GM19240 (cell line): ENCODE measurements at regions not wholly inside any gene's neighbourhood (a gene's known extent, or its start where the extent isn't known, plus 50 kb on each side); places are given as distances from the start of the nearest gene placed in this dataset.

ENCODE experiments used
- DNase-seq: peaks from one replicate; pipeline ENCODE4 v3.0.0; 2011; ENCODE audit warnings: low spot score; ENCODE audit not compliant: insufficient read length

- DNase-seq: no peak
These were observed 199.6 kb upstream of the TCF4 start for GRCh38 chr18:55787536-55788073.

GRCh38 chr18:55786651-55787272, 198.8 kb upstream of the TCF4 start:
- DNase-seq: no peak

- DNase-seq: no peak
These were observed 195.9 kb upstream of the TCF4 start for GRCh38 chr18:55783921-55784320.

GRCh38 chr18:55781481-55781957, 193.5 kb upstream of the TCF4 start:
- no peak for DNase-seq

DNA sequence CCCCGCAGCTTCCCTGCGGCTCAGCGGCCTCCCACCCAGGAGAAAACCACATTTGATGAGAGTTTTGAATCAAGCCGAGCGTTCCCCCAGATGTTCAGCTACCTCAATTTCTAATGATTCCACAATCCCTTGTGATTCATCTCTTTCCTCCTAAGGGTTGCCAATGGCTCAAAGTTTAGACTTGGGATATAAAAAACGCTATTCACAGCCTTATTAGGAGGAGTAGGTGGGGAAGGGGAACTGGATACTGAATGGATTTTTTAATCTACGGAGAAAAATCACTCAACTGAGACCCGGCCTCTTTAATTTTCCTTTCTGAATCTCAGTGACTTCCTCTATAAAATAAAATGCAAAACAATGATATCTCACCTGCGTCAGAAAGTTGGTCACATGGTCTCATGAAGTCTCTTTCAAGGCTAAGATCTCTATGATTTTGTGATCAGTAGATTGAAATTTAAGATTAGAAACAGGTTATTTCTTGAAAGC, 192.6 kb upstream of the TCF4 start:
- no peak for DNase-seq

GRCh38 chr18:55779691-55780585, 191.9 kb upstream of the TCF4 start:
- DNase-seq: no peak

DNA sequence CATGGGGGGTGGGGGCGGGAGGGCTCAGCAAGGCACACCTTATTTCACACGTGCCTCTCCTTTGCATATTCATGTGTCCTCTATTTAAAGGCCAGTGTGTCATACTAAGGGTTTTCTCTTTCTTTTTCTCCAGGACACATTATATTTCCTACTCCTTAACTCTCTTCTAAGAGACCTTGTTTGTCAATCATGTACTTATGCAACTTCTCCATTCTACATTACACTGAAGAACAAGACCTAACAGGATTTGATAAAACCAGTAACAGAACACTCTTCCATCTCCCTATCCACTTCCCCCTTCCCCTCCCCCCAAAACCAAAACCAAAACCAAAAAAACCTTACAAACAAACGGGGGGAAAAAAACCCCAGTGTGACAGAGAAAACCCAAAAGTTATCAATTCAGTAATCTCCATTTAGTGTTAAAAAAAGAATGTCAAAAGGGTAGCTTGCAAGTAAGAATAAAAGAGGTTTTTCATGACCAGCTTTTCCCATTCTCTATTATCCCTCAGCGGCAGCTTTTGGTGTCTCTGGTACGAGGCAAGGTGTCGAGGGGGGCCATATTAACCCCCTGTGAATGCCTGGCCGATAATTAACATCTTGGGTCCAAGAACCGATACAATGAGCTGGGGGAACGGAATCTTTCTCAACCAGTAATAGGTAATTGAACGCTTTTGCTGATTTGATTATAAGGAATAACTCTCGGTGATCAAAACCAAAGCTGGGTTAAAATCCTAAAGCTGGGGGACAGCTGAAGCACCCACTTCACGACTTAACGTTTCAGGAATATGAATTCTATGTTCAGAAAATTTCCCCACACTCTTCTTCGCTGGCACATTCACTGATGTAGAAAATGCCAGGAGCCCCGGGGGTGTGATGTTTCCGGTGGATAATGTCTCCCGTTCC, 191.0 kb upstream of the TCF4 start:
- DNase-seq: no peak

DNA sequence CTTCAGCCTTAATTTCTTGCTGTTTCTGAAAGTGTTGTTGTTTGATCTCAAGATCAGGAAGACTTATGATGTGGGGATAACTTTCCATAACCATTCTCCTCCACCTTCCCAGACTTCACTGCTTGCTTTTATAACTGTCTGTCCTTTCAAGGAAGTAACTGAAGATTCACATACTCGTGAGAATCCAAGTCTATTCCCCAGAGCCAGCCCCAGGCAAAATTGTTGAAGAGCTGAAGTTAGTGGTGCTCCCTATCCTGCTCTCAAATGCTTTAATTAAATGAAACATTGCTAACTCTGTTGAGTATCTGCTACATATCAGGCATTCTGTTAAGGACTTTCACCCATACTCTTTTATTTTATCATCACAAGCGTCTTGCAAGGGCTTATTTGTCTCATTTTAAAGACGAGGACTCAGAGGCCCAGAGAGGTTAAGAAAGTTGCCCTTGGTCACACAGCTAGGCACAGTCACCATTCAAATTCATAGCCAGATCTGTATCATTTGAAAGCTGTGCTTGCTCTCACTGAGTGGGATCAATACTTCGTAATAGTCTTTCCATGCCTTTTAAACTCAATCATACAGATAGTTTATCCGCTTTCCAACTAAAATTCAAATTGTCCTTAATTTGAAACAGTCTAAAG, 189.8 kb upstream of the TCF4 start:
- no peak for DNase-seq

- DNase-seq: no peak
These were observed 188.0 kb upstream of the TCF4 start for GRCh38 chr18:55775972-55776371.

DNA sequence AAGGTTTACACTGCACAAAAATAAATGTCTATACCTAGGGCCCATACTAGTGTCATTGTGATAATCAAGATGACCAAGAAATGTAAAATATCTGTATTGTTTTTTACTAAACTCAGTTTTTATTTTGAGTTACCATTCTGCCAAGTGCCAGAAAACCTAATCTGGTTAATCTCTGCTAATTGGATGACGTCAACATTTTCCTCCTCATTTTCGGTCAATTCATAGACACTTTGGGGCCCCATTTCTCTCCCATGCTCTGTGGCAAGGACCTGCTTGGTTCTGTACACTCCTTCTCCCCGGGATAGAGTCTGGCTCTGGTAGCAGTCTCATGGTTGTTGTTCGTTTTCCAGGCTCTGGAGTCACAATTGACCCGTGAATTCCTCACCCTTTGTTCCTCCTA, 186.5 kb upstream of the TCF4 start:
- DNase-seq: no peak

DNA sequence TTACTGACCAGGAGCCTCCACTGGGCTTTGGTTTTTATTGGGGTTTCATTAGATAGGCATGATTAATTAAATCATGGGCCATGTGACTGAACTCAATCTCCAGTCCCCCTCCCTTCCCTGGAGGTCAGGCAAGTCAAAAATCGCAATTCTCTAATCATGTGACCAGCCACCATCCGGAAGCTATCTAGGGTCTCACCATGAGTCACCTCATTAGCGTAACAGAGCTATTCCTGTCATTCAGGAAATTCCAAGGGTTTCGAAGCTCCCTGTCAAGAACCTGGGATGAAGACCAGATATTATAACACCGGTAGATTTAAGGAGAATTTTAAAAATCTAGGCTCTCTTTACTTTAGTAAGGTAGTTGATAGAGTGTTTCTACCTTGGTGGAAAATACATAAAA, 180.3 kb upstream of the TCF4 start:
- DNase-seq: no peak

- DNase-seq: no peak
These were observed 176.4 kb upstream of the TCF4 start for GRCh38 chr18:55764386-55764785.

GRCh38 chr18:55763805-55764204, 175.8 kb upstream of the TCF4 start:
- no peak for DNase-seq

GRCh38 chr18:55763298-55763697, 175.3 kb upstream of the TCF4 start:
- no peak for DNase-seq

DNA sequence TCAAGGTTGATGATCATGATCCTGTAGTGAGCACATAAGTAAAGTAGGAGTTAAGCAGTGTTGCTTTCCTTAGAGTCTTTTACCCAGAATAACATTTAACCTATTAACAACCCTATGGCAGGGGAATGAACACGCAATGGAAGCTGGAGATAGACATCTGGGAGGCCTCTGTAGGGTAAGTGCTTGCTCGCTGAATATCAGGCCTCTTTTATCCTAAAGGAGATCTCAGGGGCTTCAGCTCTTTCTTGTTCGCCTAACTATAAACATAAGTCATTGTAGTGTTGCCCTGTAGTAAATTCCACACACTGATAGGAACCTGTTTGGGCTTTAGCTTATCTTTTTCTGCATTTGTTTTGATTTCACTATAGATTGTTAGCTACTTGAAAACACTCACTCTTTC, 174.4 kb upstream of the TCF4 start:
- no peak for DNase-seq

GRCh38 chr18:55753643-55754263, 165.8 kb upstream of the TCF4 start:
- DNase-seq: no peak

- no peak for DNase-seq
These were observed 163.5 kb upstream of the TCF4 start for GRCh38 chr18:55751476-55751875.

DNA sequence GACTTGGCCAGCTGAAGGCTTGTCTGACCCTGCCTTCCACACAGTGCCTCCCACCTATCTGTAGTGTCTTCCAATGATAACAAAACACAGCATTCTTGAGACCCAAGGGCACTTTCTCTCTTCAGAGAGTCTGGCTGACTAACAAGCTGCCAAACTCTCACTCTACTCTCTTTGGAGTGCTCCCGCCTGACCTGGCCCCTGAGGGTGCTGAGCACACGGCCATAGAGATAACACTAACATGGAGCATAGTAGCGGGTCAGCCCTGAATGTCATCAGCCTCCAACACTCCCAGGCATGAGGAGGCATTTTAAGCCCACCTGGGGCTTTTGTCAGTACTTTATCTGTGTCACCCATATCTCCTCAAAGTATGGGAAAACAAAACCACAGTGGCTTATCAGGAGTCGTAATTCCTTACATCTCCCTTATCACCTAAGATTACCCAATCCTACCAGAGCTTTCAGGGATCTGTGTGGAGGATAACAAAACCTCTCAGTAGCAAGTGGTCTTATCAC, 160.3 kb upstream of the TCF4 start:
- DNase-seq: no peak

GRCh38 chr18:55744206-55744605, 156.2 kb upstream of the TCF4 start:
- no peak for DNase-seq

DNA sequence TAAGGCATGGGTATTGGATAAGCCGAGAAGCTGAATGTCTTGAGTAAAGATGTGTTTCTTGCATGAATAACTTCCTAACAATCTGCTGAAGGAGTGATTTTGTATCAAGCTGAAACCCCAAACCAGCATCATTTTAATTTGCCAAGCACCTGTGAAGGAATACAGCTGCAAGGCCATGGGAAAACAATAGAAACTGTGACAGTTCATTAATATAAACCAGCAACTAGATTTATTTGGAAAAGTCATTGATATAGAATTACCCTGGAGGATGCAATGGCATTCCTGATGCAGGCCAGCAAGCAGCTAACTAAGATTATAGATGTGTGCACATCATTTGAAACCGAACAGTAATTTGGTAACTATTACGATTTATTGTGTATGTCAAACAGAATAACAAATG, 155.7 kb upstream of the TCF4 start:
- no peak for DNase-seq
